ENCODE measurements at regions not wholly inside any gene's neighbourhood (a gene's known extent, or its start where the extent isn't known, plus 50 kb on each side); places are given as distances from the start of the nearest gene placed in this dataset.

- TF ChIP-seq POLR2AphosphoS5 (IDR thresholded peaks at IDR 0.05; ENCODE audit: low read depth, low read length): no peak
- no peak for TF ChIP-seq REST (IDR thresholded peaks at IDR 0.05; ENCODE audit: insufficient read depth in 1 of 2, low read depth in 2 of 2, low read length in 2 of 2)
- TF ChIP-seq SIN3A (IDR thresholded peaks at IDR 0.05; ENCODE audit: borderline replicate concordance, insufficient read depth, low read length): no peak
- TF ChIP-seq TAF1 (IDR thresholded peaks at IDR 0.05; ENCODE audit: borderline replicate concordance, insufficient read depth, low read length): no peak
These were observed 113.8 kb upstream of the FAM9B start for GRCh38 chrX:9147726-9148125.
